Keratinocyte (primary cell): ENCODE measurements at regions not wholly inside any gene's neighbourhood (a gene's known extent, or its start where the extent isn't known, plus 50 kb on each side); places are given as distances from the start of the nearest gene placed in this dataset.

ENCODE experiments used
- DNase-seq: peaks from one replicate; pipeline ENCODE4 v3.0.0-alpha.2; 2011; ENCODE audit warnings: low read depth, missing footprints, low spot score
- FAIRE-seq: peaks from 2 replicates; lab custom pipeline; 2011; peaks lifted over from hg19 to GRCh38; lab: Jason Lieb, UNC
- H2AFZ ChIP-seq: 2 replicates; pipeline ENCODE4 v1.6.0; 2012; ENCODE audit warnings: low read length, control low read depth, inconsistent platforms; ENCODE audit not compliant: control insufficient read depth
- H3K27ac ChIP-seq: 2 replicates; pipeline ENCODE4 v1.5.1; 2011; ENCODE audit warnings: low read length; ENCODE audit not compliant: control insufficient read depth, insufficient read depth
- H3K27me3 ChIP-seq: 3 replicates; pipeline ENCODE4 v1.6.0; 2011; ENCODE audit warnings: low read length; ENCODE audit not compliant: control insufficient read depth, insufficient read depth; ENCODE audit errors: extremely low read depth
- H3K36me3 ChIP-seq, 2 experiments: 2 replicates in 1 of 2; 3 replicates in 1 of 2; pipeline ENCODE4 v1.5.1; 2011; ENCODE audit warnings: low read length in 2 of 2, mild to moderate bottlenecking in 1 of 2; ENCODE audit not compliant: control insufficient read depth in 2 of 2, insufficient read depth in 2 of 2; ENCODE audit errors: extremely low read depth in 1 of 2
- H3K4me1 ChIP-seq: 3 replicates; pipeline ENCODE4 v1.5.1; 2011; ENCODE audit warnings: low read length; ENCODE audit not compliant: control insufficient read depth, insufficient read depth; ENCODE audit errors: extremely low read depth
- H3K4me2 ChIP-seq: 3 replicates; pipeline ENCODE4 v1.6.0; 2011; ENCODE audit warnings: low read depth, low read length; ENCODE audit not compliant: control insufficient read depth, insufficient read depth; ENCODE audit errors: extremely low read depth
- H3K4me3 ChIP-seq, 3 experiments: fragments of 200-600 bp in 1 of 3; sonication (generic) in 1 of 3; 2 replicates in 2 of 3; 3 replicates in 1 of 3; pipeline ENCODE4 v1.5.1; 2011 to 2016; ENCODE audit warnings: low read length in 3 of 3, mild to moderate bottlenecking in 3 of 3, control low read depth in 2 of 3, inconsistent platforms in 1 of 3, low read depth in 1 of 3, mixed read lengths in 1 of 3, mixed run types in 1 of 3, moderate library complexity in 1 of 3; ENCODE audit not compliant: control insufficient read depth in 2 of 3, insufficient read depth in 2 of 3; ENCODE audit errors: extremely low read depth in 1 of 3
- H3K79me2 ChIP-seq: 2 replicates; pipeline ENCODE4 v1.6.0; 2012; ENCODE audit warnings: low read length; ENCODE audit not compliant: control insufficient read depth, insufficient read depth
- H3K9ac ChIP-seq: 3 replicates; pipeline ENCODE4 v1.6.0; 2011; ENCODE audit warnings: low read length; ENCODE audit not compliant: control insufficient read depth, insufficient read depth; ENCODE audit errors: extremely low read depth
- H3K9me1 ChIP-seq: 3 replicates; pipeline ENCODE4 v1.6.0; 2011; ENCODE audit warnings: low read length; ENCODE audit not compliant: control insufficient read depth, insufficient read depth; ENCODE audit errors: extremely low read depth
- H3K9me3 ChIP-seq: 2 replicates; pipeline ENCODE4 v1.5.1; 2012; ENCODE audit warnings: low read depth, low read length; ENCODE audit not compliant: control insufficient read depth
- H4K20me1 ChIP-seq: 3 replicates; pipeline ENCODE4 v1.6.0; 2011; ENCODE audit warnings: low read length; ENCODE audit not compliant: control insufficient read depth, insufficient read depth; ENCODE audit errors: extremely low read depth
- CTCF ChIP-seq, 3 experiments: IDR thresholded peaks in 1 of 3; conservative IDR thresholded peaks in 1 of 3; optimal IDR thresholded peaks in 1 of 3; 2 replicates in 2 of 3; 3 replicates in 1 of 3; pipeline versions ENCODE3 to v1.5.1; 2011; ENCODE audit warnings: low read length in 3 of 3, mild to moderate bottlenecking in 3 of 3, moderate library complexity in 2 of 3, control low read depth in 1 of 3, inconsistent platforms in 1 of 3; ENCODE audit not compliant: insufficient read depth in 2 of 3; ENCODE audit errors: extremely low read depth in 1 of 3
- EZH2 ChIP-seq: IDR thresholded peaks from one replicate; pipeline ENCODE4 v1.6.1; 2012; ENCODE audit warnings: inconsistent platforms, mild to moderate bottlenecking, low read length, moderate library complexity
- dilution Hi-C: fragments of 300-500 bp; cut with MboI; formaldehyde crosslinking; loops from one replicate; pipeline ENCODE4 v1.7.0; 2020; ENCODE audit warnings: low sequenced_read_pairs; ENCODE audit not compliant: extremely low pct_ligation_motif_present

GRCh38 chr6:74133073-74133472 lies 437.1 kb downstream of the CD109 start:
- TF ChIP-seq CTCF (optimal IDR thresholded peaks at IDR 0.05 in 1 of 3, IDR thresholded peaks at IDR 0.05 in 1 of 3, conservative IDR thresholded peaks at IDR 0.05 in 1 of 3; ENCODE audit: extremely low read depth in 1 of 3, insufficient read depth in 2 of 3, low read length in 3 of 3) (no peak), EZH2 (no peak)
- Histone ChIP-seq H2AFZ (no peak overlapping the region), H3K4me3 (no peak overlapping the region), H3K4me1 (peaks cover 2% of the 10 kb centered on the region), H3K36me3 (no peaks in the 10 kb centered on the region), H3K79me2 (no peaks in the 10 kb centered on the region), H3K9me1 (no peaks in the 10 kb centered on the region), H3K9ac (no peak overlapping the region), H3K9me3 (no peaks in the 10 kb centered on the region), H3K4me2 (no peak overlapping the region), H3K27me3 (no peaks in the 10 kb centered on the region), H4K20me1 (no peaks in the 10 kb centered on the region), H3K27ac (no peak overlapping the region)
- no peak for DNase-seq
- no peak for FAIRE-seq
- dilution Hi-C loops: no loop called here

GRCh38 chr6:74130641-74131040 lies 434.6 kb downstream of the CD109 start:
- DNase-seq: no peak
- Histone ChIP-seq H2AFZ (no peak overlapping the region), H4K20me1 (no peaks in the 10 kb centered on the region), H3K4me1 (no peaks in the 10 kb centered on the region), H3K4me2 (no peak overlapping the region), H3K9me3 (no peaks in the 10 kb centered on the region), H3K27me3 (no peaks in the 10 kb centered on the region), H3K9me1 (no peaks in the 10 kb centered on the region), H3K36me3 (no peaks in the 10 kb centered on the region), H3K79me2 (no peaks in the 10 kb centered on the region), H3K9ac (no peak overlapping the region), H3K27ac (no peak overlapping the region), H3K4me3 (no peak overlapping the region)
- no peak for FAIRE-seq
- dilution Hi-C loops: no loop called here
- TF ChIP-seq CTCF (optimal IDR thresholded peaks at IDR 0.05 in 1 of 3, IDR thresholded peaks at IDR 0.05 in 1 of 3, conservative IDR thresholded peaks at IDR 0.05 in 1 of 3; ENCODE audit: extremely low read depth in 1 of 3, insufficient read depth in 2 of 3, low read length in 3 of 3): no peak
- no peak for TF ChIP-seq EZH2
